NOMO-1 treated with DMSO at 0.1 percent for 48 hours (cell line): ENCODE measurements at regions not wholly inside any gene's neighbourhood (a gene's known extent, or its start where the extent isn't known, plus 50 kb on each side); places are given as distances from the start of the nearest gene placed in this dataset.
"Not testable (repeated sequence)": the region's sequence is repeated elsewhere in the genome, so short reads cannot be mapped to it uniquely, and the experiment has no call there.

Experiments
- DNase-seq: peaks from one replicate; lab custom pipeline; 2025; ENCODE audit not compliant: unreplicated experiment; lab: John Stamatoyannopoulos, UW

DNA sequence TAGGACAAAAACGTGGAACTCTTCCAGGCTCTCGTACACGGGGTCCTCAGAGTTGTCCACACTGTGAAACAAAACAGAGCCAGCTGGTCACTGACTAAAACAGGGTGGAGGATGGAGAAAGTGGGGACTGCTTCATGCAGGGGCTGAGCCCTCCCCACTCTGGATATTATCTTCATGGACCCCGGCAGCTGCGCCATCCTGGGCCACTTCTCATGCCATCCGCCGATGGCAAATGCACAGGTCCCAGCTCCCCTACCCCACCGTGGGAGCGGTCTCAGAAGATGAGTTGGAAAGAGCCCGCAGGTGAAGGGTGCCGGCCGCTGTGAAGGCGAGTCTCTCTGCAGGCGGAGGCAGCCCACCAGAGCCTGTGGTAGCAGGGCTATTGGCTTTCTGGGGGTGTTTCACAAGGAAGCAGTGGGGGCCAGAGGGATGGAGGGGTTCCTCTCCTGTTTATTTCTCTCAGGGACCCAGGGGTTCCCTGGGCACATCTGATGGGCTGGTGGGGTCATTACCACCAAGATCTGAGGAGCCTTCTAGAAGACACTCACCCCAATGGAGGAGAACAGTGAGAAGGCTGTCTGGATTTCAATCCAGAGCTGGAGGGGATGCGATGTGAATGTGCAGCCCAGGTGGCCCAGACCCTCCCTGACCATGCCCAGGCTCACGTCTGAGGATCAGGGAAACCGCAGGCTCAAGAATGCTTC is 177.3 kb downstream of the KLF13 start:
- DNase-seq = no peak

DNA sequence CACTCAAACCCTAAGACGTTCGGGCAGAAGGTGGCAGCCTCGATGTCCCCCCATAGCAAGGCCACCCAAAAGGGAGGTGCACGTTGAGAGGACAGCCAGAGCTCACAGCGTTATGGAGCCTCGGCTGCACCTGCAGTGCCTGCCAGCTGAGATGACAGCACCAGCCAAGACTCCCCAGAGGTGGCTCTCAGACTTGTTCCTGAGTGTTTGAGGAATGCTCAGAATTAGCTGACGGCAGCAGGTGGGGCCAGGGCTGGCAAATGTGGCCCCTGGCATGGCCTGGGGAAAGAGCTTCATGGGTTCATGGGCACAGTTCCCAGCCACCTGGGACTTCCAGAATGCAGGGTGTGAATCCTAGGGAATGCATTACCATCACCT is 177.8 kb downstream of the KLF13 start:
- DNase-seq = no peak

DNA sequence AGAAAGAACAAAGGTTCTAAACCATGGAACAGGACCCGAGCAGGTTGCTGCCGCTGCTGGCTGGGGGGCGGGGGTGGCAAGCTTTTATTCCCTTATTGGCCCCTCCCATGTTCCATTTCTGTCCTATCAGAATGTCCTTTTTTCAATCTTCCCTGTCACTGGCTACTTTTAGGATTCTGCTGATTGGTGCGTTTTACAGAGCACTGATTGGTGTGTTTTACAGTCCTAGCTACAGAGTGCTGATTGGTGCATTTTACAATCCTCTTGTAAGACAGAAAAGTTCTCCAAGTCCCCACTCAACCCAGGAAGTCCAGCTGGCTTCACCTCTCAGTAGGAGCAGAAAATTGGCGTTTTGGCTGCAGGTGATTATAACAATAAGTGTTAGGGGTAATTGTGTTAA is 180.9 kb downstream of the KLF13 start:
- not testable (repeated sequence) for DNase-seq

DNA sequence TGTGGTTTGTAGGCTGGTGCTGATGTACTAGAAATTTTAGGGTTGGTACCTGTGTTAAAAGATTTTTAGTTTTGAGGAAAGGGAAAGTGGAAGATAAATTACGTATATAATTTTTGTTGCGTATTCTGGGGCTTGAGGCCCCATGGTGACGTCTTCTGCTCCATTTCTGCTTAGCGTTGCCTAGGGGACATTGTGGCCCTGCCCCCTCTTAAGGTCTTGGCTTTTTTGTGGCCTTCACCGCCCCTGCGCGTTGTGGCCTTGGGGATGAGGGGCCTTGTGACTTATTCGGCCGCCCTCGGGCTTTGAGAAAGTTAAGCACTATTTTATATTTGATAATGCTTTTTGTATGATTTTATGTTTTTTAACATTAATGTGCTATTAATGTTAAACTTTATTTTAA is 182.0 kb downstream of the KLF13 start:
- DNase-seq = no peak

DNA sequence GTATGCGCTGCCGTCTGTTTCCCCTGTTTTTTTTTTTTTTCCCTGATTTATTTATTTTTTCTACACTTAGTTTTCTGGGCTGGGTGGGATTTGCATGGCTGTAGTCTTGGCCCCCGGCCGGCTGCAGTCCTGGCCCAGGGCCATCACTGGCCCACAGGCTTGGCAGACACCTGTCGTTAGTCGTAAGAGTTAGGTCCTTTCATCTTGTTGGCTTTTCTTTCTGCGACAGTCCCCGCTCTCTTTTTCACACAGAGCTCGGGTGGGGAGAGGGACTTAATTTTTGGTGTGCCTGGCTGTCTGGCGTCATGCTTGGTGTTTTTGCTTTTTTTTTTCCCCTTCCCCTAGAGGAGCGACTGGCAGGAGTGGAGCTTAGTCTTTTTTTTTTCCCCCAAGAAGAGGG is 183.4 kb downstream of the KLF13 start:
- DNase-seq = no peak

DNA sequence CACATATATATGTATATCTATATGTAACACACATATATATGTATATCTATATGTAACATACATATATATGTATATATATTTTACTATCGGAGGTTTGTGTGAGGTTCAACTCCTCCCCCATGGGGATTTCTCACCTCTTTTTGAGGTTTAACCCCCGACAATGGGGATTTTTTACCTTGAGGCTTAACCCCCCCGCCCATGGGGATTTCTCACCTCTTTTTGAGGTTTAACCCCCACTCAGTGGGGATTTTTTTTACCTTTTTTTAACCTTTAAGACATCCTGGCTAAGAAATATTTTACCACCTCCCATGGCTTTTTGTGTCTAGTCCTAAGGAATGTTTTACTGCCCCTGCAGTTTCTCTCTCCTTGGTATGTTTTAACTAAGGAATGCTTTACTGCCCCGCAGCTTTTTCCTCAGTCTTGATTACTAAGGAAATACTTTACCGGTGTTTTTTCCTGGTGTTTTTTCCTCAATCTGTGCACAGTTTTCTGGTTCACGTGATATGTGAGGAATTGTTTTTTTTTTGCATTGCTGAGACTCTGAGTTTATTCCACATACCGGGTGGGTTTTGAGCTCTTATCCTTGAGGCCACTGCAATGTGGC is 185.2 kb downstream of the KLF13 start:
- no peak for DNase-seq

DNA sequence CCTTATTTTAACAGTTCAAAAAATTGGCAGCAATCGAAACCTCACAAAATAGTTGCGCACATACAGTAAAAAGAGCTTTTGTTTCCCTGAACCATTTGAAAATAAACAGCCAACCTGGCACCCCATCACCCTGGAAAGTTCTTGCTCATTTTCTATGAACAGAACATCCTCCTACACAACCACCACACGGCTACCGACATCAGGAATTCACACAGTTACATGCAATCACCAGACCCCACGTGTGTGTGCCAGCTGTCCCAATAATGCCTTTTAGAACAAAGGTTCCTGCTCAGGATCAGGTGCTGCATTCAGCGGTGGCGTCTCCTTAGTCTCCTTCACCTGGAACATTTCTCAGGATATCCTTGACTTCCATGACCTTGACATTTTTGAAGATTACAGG is 186.5 kb downstream of the KLF13 start:
- DNase-seq = no peak

DNA sequence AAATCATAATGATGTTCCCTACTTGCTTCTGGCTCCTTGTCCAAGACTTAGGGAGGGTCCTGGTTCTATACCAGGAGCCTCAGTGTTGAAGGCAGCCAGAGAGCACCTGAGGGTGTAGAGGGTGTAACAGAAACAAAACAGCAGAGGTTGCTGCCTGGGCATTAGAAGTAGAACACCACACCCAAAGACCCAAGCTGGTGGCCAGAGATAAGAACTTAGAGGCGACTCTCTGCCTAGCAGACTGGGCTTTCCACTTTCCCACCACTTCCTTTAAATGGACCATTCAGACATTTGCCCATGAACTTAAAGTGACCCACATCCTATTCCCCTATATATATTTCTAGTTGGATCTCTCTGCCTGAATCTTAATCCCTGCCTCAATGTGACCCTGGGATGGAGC is 189.8 kb downstream of the KLF13 start:
- DNase-seq = no peak

DNA sequence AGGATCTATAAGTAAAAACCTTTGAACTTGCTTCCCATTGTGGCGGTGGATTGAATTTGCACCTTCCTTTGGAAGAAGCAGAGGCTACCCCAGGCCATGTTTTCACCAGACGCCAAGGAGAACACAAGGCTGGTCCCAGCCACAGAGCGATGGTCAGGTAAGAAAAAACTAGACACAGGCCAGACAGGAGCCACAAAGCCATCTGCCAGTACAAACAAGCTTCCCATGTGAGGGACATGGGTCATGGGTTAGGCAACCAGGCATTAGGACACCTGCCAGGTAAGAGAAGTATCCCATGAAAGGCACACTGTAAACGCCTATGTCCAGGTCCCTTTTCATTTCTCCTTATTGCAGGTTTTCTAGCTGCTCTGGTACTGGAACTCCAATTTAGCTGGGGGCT is 190.2 kb downstream of the KLF13 start:
- no peak for DNase-seq

DNA sequence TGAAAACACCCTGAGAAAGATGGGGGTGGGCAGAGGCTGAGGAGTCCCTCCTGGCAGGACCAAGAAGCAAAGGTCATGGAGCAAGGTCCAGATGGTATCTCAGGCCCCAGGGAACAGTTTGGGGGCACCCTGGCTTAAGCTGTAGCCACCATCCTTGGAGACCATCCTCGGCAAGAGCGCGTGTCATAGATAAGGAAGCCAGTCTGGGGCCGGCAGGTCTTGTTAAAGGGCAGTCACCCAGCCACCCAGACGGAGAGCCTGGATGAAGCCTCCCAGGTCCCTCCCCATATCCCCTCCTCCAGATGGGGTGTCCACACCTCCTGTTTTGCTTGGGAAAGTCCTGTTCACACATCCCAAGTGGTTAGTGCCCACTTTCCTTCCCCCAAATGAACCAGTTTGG is 191.1 kb downstream of the KLF13 start:
- no peak for DNase-seq

DNA sequence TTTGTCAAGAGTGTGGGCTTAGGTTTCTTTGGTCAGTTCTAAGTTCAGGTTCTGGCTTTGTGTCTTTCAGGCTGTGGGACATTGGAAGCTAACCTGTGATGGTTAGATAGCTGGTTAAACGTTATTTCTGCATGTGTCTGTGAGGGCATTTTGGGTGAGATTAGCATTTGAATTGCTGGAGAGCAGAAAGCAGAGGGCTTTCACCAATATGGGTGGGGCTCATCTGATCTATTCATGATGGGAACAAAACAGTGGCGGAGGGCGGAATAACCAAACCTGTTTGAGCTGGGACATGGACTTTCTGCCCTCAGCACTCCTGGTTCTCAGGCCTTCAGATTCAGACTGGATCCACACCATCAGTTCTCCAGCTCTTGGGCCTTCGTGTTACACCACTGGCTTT is 195.4 kb downstream of the KLF13 start:
- DNase-seq = no peak

DNA sequence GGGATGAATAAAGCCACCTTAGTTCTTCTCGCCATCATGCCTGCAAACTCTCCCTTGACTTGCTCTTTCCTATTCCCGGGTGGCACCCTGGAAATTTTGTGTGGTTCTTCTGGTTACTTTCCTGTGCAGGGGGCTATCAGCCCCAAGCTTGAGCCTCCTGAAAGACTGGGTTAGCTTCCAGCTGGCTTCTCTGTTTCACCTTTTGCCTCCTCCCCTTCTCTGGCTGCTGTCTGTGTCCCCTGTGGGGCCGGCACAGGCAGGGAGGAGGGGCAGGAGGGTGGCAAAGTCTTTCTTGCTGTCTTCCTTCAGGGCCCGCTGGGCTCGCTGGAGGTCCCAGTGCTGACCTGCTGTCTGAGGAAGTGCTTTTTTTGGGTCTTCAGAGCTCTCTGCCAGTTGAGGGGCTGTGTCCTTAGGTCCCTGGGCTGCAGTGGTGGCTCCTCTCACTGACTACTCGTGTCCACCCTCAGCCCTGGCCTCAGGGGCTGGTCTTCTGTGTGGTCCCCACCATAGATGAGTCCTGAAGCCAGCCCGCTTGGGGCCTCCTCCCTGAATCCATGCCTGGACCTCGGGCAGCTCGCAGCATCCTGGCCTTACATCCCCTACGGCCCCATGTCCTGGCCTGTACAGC is 196.5 kb downstream of the KLF13 start:
- DNase-seq = no peak

DNA sequence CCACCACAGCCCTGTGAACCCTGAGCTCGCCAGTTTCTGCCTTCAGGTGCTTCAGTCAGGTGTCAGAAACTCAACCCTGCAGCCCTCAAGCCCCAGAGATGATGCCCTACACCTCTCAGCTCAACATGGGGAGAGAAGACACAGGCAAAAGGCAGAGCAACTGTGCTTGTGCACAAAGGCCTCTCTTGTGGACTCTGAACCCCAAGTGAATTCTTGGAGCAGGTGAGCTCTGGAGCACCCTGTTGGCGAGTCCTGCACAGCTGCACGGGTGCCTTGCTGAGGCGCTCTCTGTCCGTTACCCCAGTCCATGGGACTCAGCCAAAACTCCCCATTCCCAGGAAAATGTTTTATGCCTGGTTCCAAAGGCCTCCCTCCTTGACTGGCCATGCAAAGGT is 197.0 kb downstream of the KLF13 start:
- DNase-seq = no peak

DNA sequence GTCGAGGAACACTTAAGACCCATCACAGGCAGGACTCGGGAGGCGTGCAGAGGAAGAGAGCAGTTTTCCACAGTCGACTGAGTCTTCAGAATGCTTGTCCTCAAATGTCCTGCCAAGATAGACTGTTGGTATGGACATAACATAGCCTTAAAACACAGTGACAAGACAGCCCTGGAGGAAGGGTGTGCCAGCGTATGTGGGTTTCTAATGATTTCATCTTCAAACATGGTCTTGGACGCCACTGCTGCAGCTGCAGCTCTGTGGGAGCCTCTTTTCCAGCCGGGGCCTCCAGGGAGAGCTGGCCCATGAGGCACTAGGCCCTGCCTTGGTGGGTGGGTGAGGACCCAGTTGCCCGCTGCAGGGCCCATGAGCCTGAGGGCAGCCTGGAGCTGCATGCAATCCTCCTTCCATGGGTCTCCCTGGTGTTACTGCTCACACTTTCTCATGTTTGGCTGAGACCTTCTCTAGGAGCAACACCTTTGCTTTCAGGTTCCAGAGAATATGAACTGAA is 198.6 kb downstream of the KLF13 start:
- DNase-seq = no peak

DNA sequence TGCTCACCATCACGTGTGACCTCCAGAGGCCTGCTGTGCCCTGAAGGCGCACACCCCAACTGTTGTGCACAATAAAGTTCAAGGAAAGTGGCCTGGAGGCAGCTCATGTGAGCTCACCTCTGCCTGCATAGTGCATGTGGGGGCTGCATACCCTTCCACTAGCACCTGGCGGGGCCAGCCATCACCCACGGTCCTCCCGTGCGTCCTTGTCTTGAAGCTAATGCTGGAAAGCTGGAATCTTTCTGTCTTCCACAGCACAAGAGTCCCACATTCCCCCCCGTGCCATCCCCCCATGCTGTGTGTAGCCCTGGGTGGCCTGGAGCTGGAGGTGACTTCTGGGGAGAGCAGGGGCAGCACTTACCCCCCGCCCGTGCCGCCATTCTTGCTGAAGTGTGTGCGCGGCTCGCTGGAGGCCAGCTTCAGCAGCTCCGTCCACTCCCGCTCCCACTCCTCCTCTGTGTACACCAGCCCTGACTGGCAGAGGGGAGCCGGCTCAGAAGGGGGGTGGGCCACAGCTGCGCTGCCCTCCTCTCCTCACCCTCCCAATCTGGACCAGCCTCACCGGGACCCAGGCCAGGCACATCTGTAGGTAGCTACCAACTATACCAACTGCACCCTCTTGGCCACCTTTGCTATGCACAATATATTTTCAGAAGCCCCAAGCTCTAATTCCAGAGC is 199.5 kb downstream of the KLF13 start:
- DNase-seq = no peak

DNA sequence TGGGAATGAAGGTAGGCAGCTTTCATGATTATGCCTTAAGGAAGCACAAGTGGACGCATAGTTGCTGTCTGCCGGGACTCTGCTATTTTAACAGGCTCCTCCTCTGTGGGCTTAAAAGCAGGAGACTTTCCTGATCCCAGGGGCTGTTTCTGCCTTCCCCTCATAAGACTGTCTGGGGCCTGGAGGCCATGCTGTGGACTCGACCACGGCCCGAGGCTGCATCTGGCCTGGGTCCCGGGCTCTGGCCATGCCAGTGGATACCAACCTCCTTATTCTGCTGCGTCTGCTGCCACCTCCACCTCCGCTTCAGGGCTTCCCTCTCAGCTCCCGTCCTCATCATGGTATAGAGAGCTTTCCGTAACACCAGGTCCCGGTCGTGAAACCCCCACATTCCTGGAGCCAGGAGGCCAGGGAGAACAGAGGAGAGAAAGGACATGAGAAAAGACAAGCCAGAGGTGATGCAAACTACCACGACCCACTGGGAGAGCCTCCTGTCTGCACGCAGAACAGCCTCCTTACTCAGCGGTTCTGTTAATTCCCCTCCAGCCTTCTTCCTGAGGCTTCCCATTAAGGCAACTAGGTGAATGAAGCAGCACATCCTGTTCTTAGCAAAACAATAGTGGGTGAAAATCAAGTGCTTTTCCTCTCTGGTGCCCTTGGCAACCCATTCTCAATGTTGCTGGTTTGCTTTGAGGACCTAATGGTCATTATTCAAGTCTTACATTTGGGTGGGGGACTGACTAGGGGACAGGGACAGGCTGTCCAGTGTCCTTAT is 200.5 kb downstream of the KLF13 start:
- no peak for DNase-seq

DNA sequence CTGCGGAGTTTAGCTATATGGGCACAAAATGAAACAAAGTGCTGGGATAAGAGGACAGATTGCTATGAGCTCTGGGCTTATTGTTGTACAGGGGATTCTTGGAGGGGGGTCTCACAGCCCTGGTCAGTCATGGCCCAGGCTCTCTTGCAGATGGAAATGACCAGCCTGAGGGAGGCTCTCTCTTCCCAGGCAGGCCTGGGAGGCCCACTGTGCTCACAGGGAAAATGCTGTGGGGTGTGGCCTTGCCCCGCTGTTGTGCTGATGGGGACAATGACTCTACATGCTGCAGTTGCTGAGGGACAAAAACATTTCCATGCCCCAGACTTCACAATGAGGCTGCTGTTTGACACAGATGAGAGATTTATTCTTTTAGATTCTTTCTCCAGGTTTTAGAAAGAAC is 202.2 kb downstream of the KLF13 start:
- DNase-seq = no peak

DNA sequence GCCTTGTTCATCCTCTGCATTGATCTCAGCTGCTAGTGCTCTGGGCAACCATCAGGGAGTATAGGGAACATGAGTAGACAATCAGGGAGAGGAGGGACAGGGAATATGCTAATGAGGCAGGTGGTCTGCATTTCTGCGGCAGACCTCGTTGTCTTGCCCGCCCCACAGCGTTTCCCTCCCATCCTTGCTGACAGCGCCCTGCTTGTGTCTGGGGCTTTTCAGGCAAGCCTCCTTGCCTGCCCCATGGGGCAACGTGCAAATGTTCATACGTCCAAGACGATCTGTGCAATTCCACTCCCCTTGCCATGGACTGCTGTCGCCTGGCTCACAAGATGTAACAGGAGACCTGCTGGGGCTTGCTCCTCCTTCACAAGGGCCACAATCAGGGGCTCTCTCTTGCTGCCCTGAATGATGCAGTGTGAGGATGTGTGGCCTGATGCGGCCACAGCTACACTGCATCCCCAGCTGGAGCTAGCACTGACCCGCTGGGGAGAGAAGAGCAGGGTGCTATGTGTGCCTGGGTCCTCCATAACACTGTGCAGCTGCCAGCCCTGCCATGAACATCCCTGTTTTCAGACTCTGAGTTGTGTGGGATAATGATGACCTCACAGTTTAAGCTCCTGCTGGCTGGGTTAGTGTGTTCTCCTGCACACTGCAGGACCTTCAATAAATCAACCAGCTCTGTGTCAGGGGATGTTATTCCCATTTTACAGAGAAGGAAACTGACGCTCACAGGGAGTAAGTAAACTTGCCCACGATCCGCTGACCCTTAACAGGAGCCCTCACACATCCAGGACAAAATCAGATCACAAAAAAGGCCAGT is 211.3 kb downstream of the KLF13 start:
- no peak for DNase-seq

DNA sequence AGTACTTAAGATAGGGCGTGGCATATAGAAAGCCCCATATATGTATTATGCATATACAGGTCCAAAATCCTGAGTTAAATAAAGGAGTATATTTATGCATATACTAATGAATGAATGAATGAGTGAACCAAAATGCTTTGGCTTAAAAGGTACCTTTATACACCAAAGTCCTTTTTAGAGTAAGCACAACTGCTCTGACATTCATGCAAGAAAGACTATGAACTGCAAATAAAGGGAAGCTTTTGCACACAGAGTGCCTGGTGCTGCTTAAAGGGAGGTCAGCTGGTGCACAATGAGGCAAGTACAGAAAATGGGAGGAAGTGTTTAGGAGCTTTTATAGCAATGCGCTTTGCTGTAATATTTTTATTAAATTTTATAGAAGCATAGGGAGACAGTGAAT is 214.0 kb downstream of the KLF13 start:
- DNase-seq = no peak

DNA sequence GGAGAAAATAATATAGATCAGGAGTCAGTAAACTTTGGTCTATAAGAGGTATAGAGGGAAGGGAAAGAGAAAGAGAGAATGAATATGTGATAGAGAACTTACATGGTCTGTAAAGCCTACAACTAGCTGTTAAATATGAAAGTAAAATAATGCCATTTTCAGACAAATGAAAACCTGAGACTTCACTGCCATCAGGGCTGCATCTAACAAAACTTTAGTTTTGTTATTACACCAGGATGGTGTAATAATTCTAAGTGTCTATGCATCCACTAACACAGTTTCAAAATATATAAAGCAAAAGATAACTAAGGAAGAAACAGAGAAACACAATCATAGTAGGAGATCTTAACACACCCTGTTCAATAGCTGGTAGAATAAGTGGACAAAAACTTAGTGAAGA is 217.7 kb downstream of the KLF13 start:
- no peak for DNase-seq
